ENCODE measurements at regions not wholly inside any gene's neighbourhood (a gene's known extent, or its start where the extent isn't known, plus 50 kb on each side); places are given as distances from the start of the nearest gene placed in this dataset.

DNA sequence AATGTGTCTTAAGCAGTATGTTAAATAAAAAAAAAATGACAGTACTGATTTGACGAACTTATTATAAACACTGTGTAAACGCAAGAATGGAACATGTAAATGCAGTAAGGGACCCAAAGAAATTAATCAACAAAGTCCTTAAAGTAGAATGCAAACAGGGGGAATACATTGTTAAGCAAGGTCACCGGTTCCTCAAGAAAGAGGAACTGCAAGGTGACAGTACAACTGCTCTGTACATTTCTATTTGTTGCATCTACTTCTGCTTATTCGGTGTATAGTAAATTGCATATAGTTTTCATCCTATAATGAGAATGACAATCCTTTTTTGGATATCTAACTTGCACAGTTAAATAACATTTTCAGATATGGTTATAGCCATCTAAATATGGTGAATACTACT lies 387.0 kb upstream of the SEMA3D start:
- TF ChIP-seq, protein P1, sequence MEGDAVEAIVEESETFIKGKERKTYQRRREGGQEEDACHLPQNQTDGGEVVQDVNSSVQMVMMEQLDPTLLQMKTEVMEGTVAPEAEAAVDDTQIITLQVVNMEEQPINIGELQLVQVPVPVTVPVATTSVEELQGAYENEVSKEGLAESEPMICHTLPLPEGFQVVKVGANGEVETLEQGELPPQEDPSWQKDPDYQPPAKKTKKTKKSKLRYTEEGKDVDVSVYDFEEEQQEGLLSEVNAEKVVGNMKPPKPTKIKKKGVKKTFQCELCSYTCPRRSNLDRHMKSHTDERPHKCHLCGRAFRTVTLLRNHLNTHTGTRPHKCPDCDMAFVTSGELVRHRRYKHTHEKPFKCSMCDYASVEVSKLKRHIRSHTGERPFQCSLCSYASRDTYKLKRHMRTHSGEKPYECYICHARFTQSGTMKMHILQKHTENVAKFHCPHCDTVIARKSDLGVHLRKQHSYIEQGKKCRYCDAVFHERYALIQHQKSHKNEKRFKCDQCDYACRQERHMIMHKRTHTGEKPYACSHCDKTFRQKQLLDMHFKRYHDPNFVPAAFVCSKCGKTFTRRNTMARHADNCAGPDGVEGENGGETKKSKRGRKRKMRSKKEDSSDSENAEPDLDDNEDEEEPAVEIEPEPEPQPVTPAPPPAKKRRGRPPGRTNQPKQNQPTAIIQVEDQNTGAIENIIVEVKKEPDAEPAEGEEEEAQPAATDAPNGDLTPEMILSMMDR (IDR thresholded peaks at IDR 0.05; ENCODE audit: low read depth, low read length, missing input control) = no peak
- TF ChIP-seq RAD21 (IDR thresholded peaks at IDR 0.05) (no peak), TAF1 (conservative IDR thresholded peaks at IDR 0.05) (no peak), HNF4A (conservative IDR thresholded peaks at IDR 0.05) (no peak), GABPA (IDR thresholded peaks at IDR 0.05 in 1 of 2, conservative IDR thresholded peaks at IDR 0.05 in 1 of 2) (no peak)

Measured in liver (tissue), 3 donors.